HPDE6-E6E7 (cell line): ENCODE measurements at regions not wholly inside any gene's neighbourhood (a gene's known extent, or its start where the extent isn't known, plus 50 kb on each side); places are given as distances from the start of the nearest gene placed in this dataset.
A peak's percentile ranks its signal among the peaks of the same experiment; 100 is the strongest.
"Not testable (repeated sequence)": the region's sequence is repeated elsewhere in the genome, so short reads cannot be mapped to it uniquely, and the experiment has no call there.

Source experiments
- DNase-seq: peaks from one replicate; pipeline ENCODE4 v3.0.0; 2011; ENCODE audit warnings: missing footprints; ENCODE audit errors: extremely low spot score

DNA sequence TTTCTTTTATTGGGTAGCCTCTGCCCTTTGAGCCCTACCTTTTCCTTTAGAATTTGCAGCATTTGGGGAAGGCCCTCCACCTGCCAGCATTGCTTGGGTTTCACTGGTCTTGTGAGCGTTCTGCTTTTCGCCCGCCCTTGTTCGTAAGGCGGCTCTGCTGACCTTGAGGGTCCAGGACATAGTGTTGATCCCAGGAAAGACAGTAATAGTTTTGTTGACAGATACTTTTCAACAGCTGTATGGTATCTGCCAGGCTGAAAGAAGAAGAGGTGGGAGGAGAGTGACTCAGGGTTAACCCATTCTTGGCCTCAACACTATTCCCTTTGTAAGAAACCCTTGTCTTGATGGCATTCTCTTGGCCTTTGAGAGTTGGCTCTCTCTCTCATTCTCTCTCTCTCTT, 113.4 kb upstream of the SPAG17 start:
- no peak for DNase-seq

GRCh38 chr1:118297521-118297920, 112.5 kb upstream of the SPAG17 start:
- DNase-seq: no peak

DNA sequence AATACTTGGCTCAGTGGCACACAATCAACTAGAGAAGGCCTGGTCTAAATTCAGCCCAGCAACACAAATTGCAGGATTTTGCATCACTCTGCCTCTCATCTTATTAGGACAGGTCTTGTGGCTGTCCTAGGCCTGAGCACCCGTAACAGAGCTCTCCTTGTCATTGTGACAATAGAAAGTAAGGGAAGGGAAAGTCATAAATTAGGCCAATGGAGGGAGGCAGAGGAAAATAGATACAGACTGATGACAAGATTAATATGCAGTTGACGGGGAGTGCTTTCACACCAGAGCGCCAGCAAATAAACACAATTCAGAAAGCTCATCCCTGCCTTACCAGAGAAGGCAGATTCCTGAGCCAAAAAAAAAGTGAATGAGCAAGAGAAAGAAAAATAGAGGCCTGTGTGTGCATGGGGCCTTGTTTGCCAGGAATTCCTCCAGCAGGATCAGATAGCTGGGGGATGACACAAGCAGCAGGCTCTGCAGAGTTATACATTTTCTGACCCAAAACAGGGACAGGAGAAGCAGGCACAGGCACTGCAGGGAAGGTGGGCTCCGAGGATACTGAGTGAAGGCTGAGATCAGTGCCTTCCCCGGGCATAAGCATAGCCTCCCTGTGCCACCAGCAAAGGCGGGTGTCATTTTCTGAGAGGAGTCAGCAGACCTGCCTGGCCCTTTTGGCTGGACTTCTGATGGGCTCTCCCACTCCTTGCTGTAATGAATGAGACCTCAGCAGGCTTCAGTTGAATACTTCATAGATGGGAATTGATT, 110.0 kb upstream of the SPAG17 start:
- no peak for DNase-seq

GRCh38 chr1:118291661-118292060, 106.6 kb upstream of the SPAG17 start:
- DNase-seq: no peak

DNA sequence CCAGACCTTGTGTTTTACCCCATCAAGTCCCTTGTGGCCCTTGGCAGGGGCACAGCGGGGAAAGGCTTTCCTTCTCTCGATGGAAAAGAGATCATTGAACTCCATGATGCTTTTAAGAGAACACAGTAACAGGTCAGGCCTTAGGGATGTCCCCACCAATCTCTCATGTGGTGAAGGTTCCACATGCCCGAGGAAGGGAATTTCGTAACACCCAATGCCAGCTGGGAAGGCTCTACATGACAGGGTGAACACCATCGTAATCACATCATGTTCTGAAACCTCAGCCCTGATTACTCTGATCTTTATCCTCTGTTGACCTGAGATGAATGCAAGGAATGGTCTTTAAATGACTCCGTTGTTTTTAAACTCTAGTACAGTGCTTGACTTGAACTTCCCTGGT, 105.5 kb upstream of the SPAG17 start:
- no peak for DNase-seq

- no peak for DNase-seq
Observed at GRCh38 chr1:118290046-118290445, 105.0 kb upstream of the SPAG17 start.

GRCh38 chr1:118280656-118281055, 95.6 kb upstream of the SPAG17 start:
- DNase-seq: not testable (repeated sequence)

DNA sequence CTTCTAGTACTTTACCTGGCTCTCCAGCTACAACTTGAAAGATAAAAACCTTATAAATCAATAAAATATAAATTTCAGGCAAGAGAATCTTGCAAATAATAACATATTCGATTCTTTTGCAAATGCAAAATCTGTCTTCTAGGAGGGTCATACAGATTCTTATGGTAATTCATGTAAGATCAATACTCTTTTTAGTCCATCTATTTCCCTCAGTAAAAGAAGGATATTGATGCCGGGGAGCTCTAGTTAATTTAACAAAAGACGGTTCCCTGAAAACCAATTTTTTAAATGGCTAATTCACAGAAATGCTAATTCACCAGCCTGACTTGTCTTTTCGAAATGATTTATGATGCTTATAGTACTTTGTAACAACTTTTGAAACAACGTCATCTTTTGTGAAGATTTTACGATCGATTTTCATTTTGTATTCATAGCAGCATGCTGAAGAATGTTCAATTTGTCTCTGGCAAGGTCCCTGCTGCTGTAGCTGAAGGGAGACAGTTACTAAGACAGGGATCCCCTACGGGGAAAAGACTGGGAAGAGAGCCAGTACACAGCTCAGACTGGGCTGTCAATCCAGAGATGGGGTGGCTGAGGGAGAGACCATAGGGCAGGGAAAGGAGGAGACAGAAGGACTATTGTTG, 90.6 kb upstream of the SPAG17 start:
- DNase-seq: no peak

GRCh38 chr1:118272884-118273283, 87.9 kb upstream of the SPAG17 start:
- no peak for DNase-seq

DNA sequence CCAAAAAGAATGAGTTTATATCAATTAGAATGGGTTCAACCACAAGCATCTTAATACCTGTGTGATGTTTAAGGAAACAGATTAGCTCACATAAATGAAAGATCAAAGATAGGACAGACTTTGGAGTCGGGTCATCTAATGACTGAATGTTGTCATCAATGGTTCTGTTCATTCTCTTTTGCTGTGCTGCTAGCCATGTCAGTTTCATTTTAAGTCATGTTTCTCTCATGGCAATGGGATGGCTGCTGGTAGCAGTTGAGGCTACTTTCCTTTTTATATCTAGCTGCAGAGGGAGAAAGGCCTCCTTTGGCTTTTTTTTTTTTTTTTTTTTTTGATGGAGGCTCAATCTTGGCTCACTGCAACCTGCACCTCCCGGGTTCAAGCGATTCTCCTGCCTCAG, 86.9 kb upstream of the SPAG17 start:
- DNase-seq: no peak

GRCh38 chr1:118269598-118269997, 84.6 kb upstream of the SPAG17 start:
- DNase-seq: no peak

GRCh38 chr1:118266436-118266835, 81.4 kb upstream of the SPAG17 start:
- DNase-seq: peak; percentile 22

DNA sequence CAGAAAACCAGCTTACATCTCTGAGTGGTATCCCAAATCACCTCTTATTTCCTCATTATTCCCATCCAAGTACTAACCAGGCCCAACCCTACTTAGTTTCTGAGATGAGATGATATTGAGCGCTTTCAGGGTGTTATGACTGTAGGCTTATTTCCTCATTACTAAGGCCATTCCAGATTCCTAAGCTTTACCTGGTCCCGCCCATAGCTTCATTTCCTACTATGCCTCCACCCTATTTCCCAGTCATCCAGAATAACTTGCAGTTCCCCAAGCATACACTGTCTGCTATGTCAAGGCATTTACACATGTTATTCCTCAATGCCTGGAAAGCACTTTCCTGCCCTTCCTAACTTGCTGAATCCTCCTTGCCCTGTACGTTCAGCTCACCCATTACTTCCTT, 79.3 kb upstream of the SPAG17 start:
- DNase-seq: no peak

DNA sequence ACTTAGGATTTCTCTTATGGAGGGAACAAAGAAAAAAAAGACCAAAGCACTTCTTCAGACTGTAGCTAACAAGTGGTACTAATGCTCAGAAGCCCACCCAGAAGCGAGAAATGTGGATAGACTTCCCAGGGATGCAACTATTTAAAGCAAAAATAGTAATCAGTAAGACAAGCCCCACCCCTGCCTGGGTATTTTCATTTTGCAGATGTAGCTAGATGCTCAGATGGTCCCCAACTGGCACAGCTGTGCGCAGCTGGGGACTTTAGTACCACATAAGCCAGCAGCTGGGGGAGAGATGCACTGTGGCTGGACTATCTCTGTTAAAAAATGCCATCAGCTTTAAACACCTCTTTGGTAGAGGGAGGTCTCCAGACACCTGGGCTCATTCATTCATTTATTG, 77.8 kb upstream of the SPAG17 start:
- no peak for DNase-seq

GRCh38 chr1:118258975-118259374, 73.9 kb upstream of the SPAG17 start:
- no peak for DNase-seq

DNA sequence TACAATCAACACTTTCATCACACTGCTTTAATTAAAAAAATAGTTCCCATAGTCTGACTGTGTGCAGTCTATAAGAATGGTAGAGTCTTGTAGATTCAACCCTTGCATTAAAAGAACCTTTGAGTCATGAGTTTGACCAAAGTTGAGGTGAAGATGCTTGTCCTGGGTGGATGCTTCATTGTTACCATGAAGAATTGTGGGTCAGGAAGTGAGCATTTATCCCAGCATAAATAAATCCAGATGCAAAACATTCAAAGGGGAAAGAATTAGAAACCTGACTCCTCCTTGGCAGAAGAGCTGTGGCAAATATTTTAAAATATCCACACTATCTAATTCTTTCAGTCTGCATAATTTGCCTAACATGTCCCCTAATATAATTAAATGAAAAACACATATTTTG, 72.9 kb upstream of the SPAG17 start:
- no peak for DNase-seq

GRCh38 chr1:118254491-118255425, 69.7 kb upstream of the SPAG17 start:
- no peak for DNase-seq

DNA sequence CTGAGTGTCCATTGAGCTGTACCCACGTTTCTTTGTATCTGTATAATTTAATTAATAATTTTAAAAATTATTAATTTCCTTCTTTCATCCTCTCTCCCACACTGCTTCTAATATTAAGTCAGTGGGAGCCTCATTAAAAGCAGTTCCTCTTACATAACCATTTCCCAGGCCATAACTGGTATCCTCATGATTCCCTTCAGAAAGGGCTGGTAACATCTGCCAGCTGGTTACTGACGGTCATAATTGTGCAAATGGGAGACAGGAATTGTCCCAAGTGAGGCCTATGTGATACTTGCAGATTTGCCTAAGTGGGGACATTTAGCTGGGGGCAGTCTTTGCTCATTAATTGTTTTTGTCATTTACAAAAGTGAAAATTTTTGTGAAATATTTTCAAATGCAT, 69.0 kb upstream of the SPAG17 start:
- no peak for DNase-seq

- no peak for DNase-seq
Observed at GRCh38 chr1:118253053-118253915, 68.3 kb upstream of the SPAG17 start.

DNA sequence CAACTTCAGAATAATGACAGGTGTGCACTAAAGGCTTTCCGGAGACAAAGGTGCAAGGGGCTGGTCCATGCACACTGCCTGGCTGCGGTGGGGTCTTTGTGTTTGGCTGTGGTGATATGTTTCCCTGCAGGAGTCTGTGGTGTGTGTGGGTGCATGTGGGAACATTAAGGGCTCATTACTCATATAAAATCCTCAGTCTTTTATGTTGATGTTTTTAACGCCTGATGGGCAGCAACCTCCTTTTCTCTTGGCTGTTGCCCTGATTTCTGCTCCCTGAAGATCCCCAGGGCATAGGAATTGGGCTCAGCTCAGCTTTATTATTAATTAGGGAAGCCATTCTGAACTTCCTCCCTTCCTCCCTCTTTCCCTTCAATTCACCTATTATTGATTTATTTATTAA, 67.6 kb upstream of the SPAG17 start:
- no peak for DNase-seq

DNA sequence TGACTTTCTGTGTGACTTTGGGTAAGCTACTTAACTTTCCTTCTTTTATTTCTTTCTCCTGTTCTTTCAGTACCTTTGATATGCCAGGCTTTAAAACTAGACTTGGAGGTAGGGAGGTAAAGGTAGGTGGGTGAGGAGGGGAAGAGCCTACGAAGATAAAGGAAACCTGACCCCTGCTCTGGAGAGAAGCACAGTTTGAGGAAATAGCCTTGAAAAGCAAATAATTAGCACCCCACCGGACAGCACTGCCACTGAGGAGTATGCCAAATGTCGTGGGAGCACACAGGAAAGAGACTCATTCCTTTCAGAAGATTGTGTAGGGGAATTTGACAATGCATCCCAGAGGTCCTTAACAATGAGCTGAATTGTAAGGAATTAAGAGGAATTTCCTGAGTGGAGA, 65.2 kb upstream of the SPAG17 start:
- DNase-seq: no peak

GRCh38 chr1:118249641-118250040, 64.6 kb upstream of the SPAG17 start:
- DNase-seq: no peak
